Kidney capillary endothelial cell (primary cell): ENCODE measurements at regions not wholly inside any gene's neighbourhood (a gene's known extent, or its start where the extent isn't known, plus 50 kb on each side); places are given as distances from the start of the nearest gene placed in this dataset.

ENCODE experiments used
- DNase-seq: peaks from one replicate; pipeline ENCODE4 v3.0.0-alpha.2; 2018; ENCODE audit warnings: low spot score

DNA sequence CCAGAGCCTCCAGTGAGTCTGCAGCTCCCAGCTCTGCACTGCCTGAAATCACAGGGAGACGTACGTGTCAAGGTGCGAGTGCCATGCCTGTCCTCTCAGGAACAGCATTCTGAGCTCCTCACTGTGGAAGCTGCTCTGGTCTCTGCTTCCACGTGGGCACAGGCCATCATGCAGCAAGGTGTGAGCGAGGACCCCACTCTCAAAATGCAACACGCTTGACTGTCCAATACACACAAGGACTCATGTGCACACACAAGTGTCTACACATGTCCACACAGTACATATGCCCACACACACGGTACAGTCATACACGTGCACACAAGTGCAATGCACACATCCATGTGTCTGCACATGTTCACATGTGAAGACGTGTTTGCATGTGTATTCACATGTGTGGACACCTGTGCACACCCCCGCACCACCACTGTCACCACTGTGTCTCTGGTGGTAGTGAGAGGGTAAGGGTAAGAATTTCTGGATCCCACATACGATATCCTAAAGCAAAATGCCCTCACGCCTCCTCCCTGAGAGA is 260.5 kb downstream of the DLL1 start:
- no peak for DNase-seq

DNA sequence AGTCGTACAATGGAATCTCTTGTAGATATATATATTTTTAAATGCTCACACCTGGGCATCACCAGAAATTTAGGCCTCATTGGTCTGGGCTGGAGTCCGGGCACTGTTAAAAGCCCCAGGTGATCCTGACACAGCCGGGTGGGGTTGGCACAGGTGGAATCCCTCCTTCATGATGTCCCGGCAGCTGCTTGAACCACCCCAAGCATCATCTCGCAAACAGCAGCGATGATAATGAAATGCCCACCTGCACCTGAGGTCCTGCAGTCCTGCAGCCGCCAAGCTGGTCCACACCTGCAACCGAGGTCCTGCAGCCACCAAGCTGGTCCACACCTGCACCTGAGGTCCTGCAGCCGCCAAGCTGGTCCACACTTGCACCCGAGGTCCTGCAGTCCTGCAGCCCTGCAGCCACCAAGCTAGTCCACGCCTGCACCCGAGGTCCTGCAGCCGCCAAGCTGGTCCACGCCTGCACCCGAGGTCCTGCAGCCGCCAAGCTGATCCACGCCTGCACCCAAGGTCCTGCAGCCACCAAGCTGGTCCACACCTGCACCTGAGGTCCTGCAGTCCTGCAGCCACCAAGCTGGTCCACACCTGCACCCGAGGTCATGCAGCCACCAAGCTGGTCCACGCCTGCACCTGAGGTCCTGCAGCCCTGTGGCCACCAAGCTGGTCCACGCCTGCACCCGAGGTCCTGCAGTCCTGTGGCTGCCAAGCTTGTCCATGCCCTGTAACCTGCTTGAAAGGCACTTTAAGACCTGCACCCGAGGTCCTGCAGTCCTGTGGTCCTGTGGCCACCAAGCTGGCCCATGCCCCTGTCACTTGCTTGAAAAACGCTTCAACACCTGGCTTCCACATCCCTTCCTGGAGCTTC is 261.2 kb downstream of the DLL1 start:
- no peak for DNase-seq

DNA sequence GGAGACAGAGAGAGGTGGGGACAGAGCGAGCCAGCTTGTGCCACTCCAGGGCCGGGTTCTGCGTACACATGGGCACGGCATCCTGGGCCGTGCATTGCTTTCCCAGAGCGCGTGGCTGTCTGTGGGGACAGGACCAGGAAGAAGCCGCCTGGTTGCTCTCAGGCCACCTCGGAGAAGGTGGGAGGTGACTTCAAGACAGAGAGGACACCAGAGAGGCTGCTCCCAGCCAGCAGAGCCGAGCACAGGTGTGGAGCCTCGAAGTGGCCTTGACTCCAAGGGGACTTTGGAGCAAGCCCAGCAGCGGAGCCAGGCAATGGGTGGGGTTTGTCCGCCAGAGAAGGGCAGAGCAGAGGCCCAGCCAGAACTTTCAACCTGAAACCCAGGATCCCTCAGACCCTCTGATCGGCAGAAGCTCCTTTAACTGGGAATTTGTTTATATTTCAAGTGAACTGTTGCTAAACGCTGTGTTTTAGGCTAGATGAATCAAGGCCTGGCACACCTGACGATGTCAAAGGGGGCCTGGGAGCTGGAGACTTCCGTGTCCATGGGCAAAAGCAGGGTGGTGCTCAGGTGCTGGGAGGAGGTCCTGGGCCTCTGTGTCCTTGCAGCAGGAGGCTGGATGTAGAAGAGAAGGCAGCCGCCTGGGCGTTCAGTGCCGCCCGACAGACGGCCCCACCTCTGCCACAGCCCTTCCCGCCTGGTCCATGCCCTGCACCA is 262.1 kb downstream of the DLL1 start:
- no peak for DNase-seq

DNA sequence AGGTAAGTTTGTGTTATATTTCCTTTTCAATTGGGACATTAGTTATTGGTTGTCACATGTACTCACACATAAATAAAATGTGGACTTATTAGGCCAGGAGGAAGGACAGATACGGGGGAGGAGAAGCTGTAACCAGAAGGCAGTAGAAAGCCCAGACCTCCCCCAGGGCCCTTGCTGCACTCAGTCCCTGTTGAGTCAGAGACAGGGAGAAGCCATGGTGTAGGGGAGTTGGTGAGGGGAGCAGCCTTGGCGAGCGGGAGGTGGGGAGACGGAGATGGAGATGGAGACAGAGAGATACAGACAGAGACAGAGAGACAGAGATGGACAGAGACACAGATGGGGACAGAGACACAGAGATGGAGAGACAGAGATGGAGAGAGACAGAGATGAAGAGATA is 263.2 kb downstream of the DLL1 start:
- DNase-seq, result no peak

DNA sequence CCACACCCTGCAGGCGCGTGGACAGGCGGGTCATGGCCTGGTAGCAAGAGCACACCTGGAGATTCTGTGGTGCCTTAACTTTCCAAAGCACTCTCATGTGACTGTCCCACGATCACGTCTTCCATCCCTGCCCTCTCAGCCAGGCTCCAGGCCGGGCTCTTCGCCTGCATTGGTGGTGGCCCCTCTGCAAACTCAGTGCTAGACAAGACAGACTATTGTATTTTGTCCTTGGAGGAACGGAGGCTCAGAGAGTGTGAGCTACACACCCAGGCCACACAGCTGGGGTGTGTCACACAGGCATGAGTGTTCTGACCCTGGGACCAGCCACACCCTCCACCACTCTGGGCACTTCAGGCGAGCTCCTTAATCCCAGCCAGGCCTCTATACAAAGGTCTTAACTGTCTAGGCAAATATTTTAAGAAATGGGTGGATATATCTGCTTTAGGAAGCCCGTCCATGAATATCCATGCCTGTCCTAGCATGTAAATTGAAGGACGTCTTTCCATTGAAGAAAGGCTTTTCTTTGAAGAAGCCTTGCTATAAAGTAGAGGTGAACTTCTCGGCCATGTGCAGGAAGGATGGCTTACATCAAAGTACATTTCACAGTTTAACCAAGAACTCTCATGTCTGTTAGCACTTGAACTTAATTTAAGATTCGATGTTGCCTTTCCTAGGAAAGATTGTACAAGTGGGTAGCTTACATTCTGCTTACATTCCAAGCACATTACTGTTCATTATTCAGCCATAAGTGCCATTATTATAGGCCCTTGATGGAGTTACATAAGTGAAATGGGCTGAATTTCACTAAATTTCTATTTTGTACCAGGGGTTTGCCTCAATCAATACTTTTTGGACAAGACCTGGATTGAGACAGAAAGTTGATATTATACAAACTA is 263.9 kb downstream of the DLL1 start:
- DNase-seq, result no peak

DNA sequence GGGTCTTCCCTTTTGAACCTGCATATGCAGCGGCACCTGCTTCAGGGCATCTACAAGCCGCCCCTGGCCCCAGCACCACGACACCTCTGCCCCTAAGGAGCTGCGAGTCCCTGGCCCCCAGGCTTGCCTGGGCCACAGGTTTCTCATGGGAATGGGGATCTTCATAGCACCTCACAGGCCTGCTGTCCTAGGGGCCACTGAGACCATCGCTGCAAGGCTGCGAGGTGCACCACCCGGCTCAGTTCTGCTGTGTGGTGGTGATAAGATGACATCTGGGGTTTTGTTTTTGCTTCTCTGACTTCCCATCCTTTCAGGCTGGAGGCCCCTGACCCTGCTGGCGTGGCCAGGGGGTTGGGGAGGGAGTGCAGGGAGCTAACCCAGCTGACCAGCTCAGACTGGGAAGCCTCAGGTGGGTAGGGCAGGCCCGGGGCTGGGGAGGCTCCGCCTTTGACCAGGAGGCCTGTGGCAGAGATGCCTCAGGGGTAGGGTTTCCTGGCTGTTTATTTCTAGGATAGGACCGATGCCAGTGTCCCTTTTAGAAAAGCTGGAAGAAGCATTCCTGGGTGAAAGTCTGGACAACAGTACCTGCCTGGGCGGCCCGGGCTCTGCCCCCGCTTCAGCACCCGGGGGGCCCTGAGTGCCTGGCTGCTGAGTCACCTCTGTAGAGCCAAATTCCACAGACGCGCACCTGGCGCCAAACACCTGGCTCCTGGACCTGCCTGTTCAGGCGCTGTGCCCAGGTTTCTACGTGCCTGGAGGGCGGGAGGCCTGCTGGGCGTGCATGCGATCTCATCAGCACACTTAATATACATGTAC is 264.7 kb downstream of the DLL1 start:
- DNase-seq, result no peak

DNA sequence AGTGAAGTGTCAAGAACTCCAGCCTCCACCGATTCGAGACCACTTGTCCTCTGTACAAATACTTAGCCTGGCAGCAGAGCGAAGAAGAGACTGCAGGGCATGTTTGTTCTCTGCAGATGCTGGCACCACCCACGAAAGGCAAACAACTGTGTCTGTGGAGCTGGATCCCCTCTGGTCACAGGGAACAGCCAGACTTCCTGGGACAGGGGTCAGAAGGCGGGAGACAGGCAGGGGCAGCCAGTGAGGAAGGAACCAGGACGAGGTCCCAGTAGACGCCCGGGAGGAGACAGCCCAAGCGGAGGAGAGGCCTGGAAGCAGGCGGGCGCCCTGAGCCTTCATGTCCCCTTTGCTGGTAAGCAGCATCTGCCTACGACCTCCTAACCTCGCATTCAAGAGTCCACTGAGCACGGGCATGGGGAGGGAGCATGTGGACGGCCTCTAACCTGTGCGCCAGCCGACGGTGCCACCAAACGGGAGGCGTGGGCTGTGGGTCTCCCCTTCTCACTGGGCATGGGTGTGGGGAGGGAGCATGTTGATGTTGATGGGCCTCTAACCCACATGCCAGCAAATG is 265.5 kb downstream of the DLL1 start:
- no peak for DNase-seq

DNA sequence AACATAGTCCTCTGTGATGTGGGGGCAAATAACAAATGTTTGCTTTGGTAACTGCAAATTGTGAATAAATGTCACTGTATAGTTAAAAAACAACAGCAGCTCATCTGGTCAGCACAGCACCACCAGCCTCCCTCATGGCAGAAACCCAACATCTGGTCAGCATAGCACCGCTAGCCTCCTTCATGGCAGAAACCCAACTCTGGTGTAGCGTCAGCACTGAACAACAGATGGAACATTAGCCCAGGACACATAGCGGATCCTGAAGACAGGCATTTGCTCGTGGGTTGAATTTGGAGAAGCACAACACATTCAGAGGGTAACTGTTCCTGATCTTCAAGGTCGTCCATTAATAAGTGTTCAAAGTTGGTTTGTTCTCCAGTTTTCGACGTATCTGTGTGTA is 265.9 kb downstream of the DLL1 start:
- no peak for DNase-seq

DNA sequence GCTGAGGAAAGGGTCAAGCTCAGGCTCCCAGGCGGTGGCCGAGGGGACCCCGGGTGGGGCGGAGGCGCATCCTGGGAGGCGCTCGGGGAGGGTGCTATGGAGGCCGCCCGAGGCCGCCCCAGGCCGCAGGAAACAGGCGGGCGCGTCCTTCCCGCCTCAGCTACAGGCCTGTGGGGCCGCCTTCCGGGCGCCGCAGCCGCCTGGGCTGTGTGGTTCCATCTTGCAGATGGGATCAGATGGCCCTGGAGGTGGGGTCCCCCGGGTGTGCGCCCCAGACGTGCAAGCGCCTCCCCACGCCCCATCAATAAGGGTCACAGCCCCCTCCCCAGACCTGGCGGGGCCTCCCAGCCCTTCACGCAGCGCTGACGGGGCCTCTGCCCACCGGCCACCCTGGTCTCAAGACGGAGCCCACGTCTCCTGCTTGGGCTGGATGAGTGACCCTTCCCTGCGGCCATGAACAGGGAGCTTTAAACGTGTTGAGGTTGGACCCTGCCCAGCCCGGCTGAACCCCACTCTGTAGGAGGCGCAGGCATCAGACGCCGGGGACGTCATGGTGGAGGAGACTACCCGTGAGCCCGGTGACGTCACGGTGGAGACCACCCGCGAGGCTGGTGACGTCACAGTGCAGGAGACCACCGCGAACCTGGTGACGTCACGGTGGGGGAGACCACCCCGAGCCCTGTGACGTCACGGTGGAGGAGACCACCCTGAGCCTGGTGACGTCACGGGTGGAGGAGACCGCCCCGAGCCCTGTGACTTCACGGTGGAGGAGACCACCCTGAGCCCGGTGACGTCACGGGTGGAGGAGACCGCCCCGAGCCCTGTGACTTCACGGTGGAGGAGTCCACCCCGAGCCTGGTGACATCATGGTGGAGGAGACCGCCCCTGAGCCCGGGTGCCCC is 267.0 kb downstream of the DLL1 start:
- no peak for DNase-seq

DNA sequence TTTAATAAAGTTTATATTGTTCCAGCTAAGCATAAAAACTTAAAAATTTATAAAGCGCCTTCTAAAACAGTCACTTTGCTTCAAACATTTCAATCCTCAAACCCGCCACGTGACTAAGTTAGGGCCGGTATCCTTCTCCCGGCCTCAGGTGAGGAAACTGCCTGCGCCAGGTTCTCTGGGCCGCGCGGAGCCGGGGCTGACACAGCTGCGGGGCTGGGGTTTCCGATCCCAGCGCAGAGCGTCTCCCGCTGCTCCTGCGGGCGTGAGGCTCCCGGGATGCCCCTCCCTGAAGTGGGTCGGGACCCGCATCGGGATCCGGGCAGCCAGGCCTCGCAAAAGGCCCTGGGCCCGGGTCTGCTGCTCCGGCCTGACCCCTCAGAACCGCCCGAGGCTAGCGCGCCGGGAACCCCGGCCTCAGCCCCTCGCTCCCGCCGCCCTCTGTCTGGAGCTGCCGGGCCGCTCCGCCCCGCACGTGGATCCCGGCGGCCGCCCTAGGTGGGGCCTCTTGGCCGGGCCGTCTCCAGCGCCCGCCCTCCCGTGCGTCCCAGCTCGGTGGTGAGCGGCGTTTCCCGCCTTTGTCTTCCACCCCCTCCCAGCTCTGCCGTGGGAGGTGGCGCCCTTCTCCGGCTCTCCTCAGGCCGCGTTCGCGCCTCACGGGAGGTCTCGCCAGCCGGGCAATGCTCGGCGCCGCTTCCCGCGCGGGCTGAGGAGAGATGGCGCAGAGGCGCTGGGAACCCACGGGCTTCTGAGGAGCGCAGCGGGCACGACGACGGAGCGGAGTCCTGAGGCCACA is 267.9 kb downstream of the DLL1 start:
- DNase-seq, result no peak

DNA sequence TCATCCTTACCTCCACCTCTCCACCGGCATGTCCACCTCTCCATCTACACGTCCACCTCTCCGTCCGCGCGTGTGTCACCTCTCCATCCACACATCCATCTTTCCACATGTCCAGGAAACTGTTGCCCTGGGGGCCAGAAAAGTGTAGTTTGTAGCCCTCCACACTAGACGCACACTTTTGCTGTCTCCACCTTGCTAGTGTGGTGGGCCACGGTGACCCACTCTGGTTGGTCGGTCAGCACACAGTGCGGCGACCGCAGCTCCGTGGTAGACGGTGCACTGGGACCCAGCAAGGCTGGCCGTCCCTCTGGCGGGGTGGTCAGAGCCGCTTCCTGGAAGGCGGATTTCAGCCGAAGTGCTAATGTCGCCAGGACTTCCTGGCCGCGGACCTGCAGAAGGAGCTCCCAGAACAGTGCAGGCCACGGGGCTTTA is 268.6 kb downstream of the DLL1 start:
- no peak for DNase-seq

DNA sequence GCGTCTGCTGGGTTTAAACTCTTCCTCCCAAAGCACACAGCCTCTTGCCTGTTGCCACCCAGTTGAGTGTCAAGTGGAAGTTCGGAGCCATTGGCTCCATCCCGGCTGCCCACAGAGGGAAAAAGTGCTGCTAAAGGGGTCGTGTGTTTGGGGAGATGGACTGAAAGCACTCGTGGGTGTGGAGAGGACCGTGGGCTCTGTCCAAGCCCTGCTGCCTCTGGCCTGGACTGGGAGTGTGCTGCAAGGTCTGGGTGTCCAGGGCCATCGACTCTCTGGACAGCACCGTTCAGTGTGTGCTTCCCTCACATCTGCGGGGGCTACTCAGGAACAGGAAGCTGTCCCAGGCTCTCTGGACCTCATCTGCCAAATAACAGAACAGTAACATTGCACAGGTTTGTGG is 269.3 kb downstream of the DLL1 start:
- DNase-seq, result no peak

DNA sequence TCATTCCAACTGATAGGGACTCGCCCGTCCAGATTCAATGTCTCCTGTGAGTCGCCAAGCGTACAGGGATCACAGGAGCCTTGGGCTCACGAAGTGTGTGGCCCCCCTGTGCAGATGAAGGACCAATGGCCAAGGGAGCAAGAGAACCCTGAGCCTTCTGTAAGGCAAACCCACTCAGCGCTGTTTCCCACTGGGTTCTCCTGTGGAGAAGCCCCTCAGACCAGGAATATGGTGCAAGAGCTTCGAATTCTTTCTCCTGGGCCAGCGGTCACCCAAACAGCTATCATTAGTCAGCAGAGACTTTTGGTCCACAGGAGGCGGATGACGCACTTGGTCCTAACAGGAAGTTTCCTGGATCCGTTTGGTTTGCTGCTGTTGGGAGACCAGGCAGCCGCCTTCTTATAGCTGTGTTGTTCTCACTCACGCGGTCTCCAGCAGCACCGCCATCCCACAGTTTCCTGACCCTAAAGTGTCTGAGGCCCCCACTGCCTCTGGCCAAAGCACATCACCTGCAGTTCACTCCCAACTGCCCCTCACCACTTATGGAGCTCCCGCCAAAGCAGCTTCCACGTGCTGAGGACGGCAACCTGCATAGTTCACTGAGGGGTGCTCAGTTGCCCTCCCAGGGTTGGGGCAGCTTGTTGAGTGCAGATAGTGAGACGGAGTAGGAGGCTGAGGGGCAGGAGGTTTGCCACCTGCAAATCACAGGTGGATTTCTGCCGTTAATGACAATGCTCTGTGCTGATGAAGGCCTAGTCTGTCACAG is 268.6 kb downstream of the ERMARD start:
- no peak for DNase-seq

DNA sequence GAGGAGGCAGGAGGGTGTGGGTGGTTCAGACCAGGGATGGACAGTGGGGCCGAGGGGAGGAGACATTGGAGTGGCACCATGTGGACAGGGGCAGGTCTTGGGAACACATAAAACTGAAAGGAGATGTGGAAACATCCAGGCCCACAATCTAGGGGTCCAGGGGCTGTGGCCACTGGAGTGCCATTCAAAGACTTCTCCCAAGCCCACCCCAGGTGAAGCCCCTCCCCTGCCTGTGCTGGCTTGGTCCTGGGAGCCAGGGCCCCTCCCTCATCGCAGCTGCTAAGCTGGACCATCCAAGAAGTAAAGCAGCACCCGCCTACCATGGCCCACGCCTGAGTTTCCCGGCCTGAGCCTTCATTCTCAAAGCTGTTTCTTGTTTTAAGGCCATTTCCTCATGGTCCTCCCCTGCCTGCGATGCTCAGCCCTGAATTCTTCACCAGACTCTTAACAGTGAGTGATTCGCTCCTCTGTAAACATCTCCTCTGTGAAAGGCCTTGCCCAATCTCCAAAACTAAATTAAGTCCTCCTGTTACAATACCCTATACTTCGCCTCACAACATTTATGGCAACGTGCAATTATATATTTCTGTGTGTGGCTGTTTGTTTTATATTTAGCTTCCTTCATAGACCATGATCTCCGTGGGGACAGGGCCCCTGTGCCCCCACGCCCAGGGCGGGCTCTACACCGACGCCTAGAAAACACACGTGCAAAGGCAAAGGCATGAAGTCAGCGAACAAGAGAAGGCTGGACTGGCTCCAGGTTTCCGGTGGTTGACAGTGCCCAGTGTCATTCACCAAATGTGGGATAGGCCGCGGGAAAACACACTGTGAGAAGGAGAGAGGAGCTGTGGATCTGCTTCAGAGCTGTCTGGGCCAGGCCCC is 267.8 kb downstream of the ERMARD start:
- no peak for DNase-seq

DNA sequence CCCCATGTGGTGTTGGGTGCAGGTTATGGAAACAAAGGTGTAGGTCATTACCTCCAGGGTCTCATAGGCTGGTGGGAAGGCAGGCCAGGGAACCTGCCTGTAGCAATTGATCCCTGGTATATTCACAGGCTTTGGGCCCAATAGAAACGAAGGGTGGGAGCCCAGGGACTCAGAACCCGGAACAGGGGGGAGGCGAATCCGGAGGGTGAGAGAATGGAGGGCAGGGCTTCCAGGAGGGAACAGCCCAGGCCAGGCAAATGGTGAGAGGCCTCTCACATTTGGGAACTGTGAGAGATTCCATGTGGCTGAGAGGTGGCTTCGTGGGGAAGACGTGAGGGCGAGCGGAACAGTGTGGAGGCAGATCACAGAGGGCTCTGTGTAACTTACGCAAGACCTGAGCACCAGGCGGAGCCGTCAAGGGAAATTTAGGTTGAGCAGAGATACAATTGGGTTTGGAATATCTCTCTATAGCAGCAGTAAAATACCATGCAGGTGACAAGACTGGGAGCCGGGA is 267.1 kb downstream of the ERMARD start:
- DNase-seq, result no peak

DNA sequence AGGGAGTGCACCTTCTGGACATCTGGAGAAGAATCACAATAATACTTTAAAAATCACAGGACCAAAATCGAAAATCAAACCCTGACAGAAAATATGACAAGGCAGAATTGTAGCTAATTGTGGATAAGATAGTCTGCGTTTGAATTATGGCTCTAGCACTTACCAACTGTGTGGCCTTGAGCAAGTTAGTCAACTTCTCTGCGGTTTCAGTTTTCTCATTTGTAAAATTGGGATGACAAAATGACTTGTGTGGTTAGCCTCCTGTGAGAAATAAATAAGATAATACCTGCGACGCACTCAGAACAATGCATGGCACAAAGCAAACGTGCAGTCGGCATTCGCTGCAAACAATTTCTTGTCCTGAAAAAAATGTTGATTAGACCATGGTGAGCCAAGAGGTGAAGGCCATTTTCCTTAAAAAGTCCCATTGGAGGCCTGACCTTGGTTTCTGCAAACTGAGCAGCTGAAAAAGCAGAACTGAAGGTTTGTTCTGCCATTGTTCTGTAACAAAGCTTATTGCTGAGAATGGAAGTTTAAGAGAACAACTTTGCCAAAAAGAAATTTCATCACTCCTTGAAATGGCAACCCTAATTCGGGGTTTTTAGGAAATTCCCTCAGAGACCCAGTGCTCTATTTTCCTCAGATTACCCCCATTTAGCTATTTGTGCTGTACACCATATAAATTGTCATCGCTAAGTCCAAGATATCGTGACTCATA is 266.3 kb downstream of the ERMARD start:
- no peak for DNase-seq
